IPS DF 19.7 (cell line): ENCODE measurements at regions not wholly inside any gene's neighbourhood (a gene's known extent, or its start where the extent isn't known, plus 50 kb on each side); places are given as distances from the start of the nearest gene placed in this dataset.
"Not testable (repeated sequence)": the region's sequence is repeated elsewhere in the genome, so short reads cannot be mapped to it uniquely, and the experiment has no call there.

Experiments used
- DNase-seq: peaks from one replicate; pipeline ENCODE4 v3.0.0-alpha.2; 2013; ENCODE audit warnings: low read depth, low spot score

DNA sequence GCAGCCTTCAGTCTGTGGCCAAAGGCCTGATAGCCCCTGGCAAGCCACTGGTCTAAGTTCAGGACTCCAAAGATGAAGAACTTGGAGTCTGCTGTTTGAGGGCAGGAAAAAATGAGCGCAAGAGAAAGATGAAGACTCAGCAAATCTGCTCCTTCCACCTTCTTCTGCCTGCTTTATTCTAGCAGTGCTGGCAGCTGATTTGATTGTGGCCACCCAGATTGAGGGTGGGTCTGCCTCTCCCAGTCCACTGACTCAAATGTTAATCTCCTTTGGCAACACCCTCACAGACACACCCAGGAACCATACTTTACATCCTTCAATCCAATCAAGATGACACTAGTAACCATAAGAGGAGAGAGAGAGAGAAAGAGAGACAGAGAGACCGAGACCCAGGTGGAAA lies 127.6 kb downstream of the UTP18 start:
- DNase-seq, result no peak

DNA sequence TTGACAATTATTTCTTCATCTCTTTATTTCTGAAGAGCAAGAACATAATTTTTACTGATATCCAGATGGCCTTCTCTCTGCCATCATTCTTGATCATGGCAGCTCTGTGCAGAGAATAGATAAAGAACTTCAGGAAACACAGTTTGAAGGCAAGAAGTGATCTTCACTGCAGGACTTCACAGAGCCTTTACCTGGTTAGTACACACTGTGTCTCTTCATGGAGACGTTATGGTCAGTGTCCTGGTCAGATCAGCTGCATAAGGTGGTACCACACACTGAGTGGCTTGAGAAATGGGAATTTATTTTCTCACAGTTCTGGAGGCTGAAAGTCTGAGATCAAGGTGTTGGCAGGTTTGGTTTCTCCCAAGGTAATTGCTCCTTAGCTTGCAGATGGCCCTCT lies 129.5 kb downstream of the UTP18 start:
- no peak for DNase-seq

DNA sequence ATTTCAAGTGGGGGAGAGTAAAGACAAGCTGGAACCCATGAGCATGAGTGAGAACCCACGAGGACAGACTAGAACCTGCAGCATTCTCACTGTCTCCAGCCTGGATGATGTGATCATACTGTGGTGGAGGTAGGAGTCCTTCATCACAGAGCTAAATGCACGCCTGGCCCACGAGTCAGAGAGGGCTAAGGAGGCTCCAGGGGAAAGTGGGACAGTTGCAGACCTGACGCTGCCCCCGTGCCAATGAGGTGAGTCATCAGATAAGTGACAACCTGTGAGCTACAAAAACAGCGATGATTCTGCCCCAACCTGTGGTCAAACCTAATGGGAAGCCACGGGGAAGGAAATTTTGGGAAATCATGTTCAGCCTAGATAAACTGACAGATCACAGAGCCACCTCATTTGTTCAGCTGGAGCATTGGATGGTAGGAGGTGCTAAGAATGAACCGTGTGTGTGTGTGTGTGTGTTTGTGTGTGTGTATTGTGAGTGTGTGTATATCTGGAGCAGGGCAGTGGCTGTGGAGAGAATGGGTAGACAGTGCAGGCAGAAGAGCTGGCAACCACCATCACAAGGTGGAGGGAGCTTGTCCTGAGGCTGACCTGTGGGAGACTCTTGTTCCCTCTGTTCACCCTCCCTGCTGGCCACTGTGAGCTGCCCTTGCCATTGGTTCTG lies 131.8 kb downstream of the UTP18 start:
- DNase-seq, result no peak

DNA sequence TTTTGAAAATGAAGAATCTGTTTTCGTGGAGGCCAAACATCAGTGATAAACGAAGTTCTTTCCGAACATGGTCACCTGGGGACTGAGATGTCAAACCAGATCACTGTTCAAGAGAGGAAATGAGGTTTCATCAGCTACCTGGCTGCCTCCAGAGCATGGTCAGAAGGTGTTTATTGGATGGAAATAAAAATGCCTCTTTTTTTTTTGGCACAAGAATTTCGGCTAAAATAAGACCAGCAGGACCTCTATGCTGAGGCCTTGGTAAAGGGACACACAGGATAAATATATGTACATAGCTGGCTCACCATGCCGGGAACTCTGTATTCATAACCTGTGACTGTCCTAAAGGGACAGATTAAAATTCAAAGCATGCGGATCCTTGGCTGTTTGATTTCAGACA lies 135.3 kb downstream of the UTP18 start:
- no peak for DNase-seq

DNA sequence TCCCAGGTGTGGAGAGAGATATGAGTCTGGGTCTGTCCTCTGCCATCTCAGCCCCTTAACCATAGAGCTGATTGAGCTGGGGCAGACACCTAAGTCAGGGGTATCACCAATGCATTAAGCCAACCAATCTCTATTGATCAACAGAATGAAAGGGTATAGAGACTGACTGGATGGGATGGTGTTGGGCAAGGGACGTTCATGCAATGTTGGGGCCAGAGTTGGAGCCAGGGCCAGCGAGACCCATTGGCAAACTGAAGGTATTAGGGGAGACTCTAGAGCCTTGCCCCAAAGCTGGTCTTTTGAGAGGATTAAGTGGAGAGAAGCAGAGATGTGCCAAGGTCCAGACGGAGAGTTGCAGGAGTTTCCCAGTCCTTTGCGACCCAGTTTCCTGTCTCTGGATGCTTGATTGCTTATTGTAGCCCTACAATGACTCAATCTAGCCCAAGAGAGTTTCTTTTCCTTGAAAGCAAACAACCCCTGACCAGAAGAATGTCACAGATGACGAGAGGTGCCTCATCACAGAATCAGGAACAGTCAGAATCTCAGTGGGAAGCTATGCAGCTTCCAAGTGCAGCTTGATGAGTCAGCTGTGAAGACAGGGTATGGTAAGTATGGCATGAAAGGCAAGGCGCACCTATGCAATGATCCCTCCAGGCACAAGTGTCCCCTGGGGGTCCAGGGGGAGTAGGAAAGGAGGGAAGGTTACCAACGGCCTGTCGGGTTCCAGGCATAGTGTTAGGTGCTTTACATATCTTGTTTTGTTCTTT lies 137.2 kb downstream of the UTP18 start:
- DNase-seq, result no peak

DNA sequence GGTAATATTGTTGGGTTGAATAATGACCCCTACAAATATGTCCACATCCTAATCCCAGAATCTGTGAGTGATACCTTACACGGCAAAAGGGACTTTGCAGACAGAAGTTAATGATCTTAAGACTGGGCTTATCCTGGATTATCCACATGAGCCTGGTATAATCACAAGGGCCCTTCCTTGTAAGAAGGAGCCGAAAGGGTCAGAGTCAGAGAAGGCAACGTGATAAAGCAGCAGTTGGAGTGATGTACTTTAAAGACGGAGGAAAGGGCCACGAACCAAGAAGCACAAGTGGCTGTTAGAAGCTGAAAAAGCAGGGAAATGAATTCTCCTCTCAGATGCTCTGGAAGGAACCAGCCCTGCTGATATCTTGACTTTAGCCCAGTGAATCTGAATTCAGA lies 137.8 kb downstream of the UTP18 start:
- no peak for DNase-seq

DNA sequence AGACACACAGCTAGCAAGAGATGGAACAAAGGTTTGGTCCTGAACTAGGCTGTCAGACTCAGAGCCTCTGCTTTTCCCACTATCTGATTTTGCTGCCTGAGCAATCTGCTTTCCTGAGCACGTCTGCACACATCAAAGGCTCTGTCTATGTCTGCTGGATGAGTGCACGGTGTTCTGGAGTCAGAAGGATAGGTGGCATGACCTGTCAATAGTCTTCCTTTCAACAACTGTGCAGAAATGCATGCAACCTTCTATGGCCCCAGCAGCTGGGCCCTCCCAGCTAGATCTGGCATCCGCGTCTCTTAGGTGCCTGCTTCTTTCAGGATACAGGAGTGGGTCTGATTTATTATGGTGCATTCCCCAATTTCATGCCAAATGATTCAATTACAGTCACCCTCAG lies 138.3 kb downstream of the UTP18 start:
- no peak for DNase-seq

DNA sequence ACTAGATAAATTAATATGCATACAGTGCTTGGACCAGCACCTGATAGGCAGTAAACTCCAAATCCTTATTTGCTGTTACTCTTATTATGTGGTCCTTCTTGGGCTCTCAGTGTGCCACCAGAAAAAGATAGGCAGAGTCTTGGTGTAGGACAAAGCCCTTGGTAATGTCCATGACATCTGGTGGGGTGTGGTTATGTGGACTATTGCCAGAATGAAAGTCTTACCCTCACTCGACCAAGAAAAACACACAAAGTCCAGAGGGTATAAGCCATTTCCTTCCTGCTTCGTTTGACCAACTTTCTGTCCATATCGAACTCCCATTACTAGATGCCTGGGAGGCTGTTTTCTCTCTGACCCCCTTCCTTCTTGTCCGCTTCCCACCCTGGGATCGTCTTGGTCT lies 140.9 kb downstream of the UTP18 start:
- no peak for DNase-seq

DNA sequence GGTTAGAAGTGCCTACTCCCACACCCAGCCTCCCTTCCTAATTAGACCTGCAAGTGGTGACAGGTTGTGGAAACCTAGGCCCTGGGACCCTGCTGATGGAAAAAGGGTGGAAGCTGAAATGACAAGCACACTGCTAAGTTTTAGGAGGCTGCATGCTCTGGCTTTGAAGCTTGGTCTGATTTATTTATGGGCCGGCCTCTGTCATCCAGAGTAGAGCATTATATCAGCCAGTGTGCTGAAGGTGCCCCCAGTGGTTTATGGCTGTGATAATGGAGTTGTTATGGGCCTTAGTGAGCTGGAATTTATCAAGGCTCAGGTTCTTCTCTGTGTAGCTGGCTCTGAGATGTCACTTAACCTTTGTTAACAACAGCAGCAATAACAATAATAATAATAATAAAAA lies 142.6 kb downstream of the UTP18 start:
- no peak for DNase-seq

DNA sequence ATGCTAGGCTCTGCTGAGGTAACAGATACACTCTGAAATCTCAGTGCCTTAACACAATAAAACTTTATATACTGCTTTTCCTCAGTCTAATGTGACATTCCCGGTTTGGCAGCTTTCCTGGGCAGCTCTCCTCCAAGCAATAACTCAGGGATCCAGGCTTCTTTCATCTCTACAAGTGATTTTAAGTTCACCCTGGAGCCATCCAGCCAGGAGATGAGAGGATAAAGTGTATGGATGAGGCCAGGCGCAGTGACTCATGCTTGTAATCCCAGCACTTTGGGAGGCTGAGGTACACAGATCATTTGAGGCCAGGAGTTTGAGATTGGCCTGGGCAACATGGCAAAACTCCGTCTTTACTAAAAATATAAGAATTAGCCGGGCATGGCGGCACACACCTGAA lies 147.2 kb downstream of the UTP18 start:
- no peak for DNase-seq

DNA sequence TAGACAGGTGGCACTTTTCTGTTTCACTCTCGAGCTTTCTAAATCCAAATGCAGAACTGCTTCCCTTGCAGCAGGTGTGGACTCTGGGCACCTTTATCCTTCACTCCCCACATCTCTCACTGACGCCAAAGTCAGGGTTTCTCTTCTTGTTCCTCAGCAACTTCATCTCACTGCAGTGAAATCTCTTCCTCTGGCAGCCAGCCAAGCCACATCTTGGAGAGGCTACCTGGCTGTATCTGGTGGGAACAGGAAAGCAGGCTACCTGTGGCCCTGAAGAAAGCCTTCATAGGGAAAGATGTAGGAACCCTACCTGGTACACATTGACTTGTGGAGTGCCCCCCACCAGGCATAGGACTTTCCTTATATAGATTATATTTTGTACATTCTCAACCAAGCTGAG lies 159.1 kb downstream of the UTP18 start:
- DNase-seq, result no peak

DNA sequence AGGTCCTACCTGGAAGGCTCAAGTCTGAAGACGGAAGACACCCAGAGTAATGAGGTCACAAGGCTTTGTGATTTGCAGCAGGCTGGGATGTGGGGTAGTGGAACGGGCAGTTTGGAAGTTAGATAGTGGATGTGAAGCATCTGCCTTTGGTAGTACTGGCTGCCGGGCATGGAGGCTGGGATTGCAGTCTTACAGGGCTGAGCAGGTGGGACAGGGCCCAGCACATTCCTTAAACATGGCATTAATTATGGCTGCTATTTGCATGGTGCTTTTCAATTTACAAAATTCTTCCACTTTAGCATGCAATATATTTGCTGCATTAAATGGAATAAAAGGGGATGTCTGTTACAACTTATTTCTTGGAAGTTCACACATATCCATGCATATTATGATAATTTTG lies 161.2 kb downstream of the UTP18 start:
- DNase-seq, result no peak

DNA sequence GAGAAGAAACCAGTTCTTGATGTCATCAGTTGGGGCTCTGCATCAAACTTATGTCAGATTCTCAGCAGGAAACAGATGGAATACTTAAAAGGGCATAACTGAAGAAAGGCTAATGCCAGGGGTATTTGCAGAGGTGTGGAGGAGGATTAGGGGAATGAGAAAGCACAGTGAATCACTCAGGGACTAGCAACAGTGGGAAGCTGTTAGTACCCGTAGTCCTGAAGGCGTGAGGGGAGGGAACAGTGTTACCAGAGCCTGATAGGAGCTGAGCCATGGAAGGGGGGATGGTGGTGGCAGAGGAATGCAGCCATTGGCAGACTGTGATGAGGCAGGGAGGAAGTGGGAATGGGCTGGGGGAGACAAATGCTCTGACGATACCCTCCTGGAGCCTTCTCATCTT lies 162.3 kb downstream of the UTP18 start:
- no peak for DNase-seq

DNA sequence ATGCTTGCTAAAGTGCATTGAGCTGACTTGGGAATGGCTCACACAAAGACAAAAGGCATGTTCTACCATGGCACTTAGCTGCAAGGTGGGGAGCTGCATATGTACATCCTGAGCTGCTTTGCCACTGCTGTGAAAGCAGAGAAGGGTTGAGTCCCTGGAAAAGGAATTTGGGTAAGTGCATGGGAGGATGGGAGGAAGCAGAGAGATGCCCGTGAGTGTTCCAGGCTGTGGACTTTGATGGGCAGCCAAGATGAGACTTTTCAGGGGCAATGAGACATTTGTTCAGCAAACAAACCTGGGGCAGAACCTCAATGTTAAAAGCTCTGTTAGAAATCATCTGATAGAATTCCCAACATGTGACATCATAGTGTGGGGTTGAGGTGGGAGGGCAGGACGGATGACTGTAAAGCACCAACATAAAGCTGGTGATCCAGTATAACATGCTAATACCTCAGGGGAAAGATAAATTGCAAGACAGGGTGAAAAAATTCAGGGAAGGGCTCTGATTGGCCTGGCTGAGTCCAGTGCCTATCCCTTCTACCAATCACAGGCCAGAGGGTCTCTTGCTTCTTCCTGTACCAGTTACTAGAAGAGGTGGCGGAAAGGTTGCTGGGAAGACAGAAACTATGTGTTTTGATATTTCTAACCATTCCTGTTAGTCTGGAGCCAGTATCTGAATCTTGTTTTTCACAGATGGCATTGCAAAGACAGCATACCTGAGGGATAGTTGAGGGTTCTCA lies 163.2 kb downstream of the UTP18 start:
- DNase-seq, result no peak

DNA sequence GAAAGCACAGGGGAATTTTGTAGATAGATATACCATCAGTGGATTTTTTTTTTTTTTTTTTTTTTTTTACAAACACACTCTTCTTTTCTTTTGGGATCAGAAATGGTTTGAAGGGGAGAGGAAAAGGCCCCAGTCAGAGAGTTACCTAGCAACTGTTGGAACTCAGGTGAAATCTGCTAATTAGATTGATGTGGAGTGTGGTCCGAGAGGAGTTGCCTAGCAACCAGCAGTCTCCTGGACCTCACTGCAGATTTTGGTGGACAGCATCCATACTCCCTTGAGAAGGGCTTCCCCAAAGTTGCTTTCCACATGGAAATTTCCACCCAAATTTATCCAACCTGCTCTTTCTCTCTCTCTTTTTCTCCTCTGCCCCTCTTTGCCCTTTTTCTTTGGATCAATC lies 165.4 kb downstream of the UTP18 start:
- DNase-seq, result no peak

DNA sequence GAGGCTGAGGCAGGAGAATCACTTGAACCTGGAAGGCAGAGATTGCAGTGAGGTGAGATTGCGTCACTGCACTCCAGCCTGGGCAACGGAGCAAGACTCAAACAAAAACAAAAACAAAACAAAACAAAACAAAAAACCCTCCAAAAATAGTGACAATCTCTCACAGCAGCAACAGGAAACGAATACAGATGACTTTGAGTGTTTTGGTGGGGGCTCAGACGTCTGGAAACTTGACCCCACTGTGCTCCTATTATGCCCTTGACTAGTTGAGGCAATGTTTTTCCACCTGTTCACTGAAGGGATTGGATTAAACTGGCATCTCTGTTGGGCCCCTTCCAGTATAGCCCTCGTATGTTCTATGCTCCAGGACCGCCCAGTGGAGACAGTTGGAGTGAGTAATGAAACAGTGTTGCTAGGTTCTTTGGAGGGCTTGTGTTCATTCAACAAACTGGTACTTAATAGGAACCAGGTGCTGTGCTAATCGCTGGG lies 167.0 kb downstream of the UTP18 start:
- DNase-seq, result no peak

DNA sequence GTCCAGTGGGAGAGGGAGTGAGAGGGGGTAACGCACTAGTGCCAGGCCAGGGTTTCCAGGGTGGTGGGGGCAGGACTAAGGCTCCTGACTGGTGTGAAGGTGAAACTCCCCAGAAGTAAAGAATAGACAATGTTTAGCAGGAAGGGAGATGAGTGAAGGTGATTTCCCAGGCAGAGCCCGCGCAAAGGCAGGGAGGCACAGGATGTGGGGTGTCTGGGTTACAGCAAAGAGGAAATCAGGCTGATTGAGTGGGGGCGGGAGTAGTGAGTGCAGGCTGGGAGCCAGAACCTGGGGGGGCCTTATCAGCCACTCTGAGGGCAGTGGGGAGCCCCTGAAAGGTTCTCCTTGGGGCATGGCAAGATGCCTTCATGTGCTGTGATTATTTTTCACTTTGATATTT lies 167.5 kb downstream of the UTP18 start:
- no peak for DNase-seq

DNA sequence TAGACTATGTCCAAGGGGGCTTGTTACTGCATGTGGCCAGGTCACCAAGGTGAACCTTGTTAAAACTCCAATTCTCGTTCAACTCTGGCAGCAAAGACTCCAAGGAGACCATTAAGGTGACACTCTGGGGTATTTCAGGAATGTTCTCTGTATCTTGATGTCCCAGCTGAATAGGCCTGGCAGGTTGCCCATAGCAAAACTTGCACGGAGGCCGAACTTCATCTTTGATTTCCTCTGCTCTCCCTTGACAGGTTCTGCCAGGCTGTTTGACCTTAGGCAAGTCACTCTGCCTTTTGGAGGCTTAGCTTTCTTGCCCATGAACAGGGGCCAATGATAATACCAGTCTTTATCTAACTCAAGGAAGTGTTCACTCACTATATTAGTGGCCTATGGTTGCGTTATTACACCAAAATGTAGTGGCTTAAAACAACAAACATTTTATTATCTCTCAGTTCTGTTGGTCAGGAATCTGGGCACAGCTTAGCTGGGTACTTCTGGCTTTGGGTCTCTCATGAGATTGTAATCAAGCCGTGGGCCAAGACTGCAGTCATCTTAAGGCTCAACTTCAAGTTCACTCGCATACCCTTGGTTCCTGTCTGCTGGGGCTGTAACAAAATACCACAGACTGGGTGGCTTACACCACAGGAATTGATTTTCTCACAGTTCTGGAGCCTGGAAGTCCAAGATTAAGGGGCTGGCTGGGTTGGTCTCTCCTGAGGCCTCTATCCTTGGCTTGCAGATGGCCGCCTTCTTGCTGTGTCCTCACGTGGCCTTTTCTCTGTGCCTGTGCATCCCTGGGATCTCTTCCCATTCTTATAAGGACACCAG lies 168.5 kb downstream of the UTP18 start:
- no peak for DNase-seq

DNA sequence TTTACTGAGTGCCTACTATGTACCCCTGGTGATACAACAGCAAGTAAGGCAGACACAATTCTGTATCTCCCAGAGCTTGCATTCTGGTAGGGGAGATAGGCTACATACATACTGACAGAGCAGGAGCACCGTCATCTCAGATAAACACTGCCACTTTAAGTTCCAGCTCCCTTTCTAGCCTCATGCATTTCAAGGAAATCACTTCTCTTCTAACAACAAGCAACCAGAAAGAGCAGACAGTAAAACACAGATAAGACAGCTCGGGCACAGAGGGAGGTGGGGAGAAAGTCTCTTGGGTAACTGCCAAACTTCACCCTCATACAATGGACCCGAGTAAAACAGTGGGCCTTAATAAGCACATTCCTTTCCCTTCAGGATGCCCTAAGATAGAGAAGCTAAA lies 169.6 kb downstream of the UTP18 start:
- not testable (repeated sequence) for DNase-seq

DNA sequence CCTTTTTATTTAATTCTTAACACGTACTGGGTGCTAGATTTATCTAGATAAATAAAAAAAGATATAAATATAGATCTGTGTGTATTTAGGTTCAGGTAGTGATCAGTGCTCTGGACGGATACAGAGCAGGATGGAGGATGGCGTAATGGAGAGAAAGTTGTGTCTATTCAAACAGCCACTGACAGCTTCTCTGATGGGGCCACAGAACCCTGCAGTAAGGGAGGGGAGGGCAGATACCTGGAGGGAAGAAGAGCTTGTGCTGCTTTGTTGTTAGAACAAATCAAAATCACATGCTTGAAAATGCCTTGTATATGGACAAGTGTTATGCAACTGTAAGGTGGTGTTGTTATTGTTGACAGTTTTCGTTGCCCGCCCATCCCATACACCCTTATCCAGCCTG lies 170.2 kb downstream of the UTP18 start:
- DNase-seq, result no peak

DNA sequence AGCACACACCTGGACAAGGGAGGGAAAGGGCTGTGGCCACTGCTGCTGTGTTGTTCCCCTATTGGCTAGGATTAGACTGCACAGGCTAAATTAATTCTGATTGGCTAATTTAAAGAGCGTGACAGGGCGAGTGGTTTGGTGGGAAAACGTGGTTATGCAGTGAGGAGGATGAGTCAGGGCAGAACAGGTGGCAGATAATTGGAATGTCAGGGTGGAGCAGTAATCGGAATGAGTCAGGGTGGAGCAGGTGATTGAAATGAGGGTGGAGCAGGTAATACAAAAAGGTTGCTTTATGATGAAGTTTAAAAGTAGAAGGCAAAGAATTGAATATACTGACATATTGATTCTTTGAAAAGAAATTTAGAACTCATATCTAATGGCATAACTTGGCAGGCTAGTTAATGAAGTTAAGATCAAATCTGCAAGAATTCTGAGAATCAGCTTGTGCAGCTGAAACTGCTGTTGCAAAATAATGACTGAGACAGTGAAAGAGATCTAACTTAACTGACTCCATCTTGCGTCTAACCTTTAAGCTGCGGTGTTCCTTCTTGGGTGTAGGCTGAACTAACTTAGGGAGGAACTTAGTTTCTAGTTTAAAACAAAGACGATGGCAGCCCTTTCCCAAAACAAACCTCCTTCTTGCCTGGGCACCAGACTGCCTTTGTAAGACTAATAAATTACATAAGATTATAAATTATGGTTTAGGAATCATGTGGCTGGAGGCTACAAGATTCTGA lies 174.3 kb downstream of the UTP18 start:
- no peak for DNase-seq
